Choroid plexus epithelial cell (primary cell): ENCODE measurements at regions not wholly inside any gene's neighbourhood (a gene's known extent, or its start where the extent isn't known, plus 50 kb on each side); places are given as distances from the start of the nearest gene placed in this dataset.

Source experiments
- DNase-seq: peaks from one replicate; pipeline ENCODE4 v3.0.0-alpha.2; 2010; ENCODE audit warnings: low read depth
- H3K4me3 ChIP-seq: 2 replicates; pipeline ENCODE4 v1.5.1; 2011; ENCODE audit warnings: low read depth, mild to moderate bottlenecking, control low read depth, low read length, moderate library complexity
- TF ChIP-seq, protein P1 (sequence below): conservative IDR thresholded peaks from 2 replicates; pipeline ENCODE4 v1.5.1; 2011; ENCODE audit warnings: low read depth, mild to moderate bottlenecking, control low read depth, inconsistent platforms, low read length, moderate library complexity

DNA sequence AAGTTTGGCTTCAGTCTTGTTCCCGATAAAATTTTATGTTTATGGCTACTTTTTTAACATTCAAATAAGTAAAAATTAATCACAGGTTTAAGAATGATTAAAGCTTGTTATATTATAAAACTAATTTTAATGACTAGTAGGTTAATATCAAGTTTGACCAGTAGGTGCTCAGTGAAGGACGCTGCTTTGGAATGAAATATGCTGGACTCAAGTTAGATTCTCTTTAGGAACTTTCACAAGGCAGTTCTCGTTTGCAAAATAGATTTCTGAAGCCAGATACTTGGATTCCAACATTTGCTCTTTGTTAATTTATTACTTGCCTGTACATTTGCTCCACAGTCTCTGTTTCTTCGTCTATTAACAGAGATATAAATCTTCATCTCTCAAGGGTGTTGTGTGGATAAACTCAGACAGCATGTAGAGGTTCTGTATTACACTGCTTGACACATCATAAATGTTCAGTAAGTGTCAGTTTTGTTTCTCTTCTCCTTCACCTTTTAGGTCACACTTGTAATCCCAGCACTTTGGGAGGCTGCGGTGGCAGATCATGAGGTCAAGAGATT is 432.8 kb upstream of the CHRM3 start:
- DNase-seq, result no peak
- H3K4me3 ChIP-seq, result no peak overlapping the region
- TF ChIP-seq, protein P1, sequence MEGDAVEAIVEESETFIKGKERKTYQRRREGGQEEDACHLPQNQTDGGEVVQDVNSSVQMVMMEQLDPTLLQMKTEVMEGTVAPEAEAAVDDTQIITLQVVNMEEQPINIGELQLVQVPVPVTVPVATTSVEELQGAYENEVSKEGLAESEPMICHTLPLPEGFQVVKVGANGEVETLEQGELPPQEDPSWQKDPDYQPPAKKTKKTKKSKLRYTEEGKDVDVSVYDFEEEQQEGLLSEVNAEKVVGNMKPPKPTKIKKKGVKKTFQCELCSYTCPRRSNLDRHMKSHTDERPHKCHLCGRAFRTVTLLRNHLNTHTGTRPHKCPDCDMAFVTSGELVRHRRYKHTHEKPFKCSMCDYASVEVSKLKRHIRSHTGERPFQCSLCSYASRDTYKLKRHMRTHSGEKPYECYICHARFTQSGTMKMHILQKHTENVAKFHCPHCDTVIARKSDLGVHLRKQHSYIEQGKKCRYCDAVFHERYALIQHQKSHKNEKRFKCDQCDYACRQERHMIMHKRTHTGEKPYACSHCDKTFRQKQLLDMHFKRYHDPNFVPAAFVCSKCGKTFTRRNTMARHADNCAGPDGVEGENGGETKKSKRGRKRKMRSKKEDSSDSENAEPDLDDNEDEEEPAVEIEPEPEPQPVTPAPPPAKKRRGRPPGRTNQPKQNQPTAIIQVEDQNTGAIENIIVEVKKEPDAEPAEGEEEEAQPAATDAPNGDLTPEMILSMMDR, result no peak

DNA sequence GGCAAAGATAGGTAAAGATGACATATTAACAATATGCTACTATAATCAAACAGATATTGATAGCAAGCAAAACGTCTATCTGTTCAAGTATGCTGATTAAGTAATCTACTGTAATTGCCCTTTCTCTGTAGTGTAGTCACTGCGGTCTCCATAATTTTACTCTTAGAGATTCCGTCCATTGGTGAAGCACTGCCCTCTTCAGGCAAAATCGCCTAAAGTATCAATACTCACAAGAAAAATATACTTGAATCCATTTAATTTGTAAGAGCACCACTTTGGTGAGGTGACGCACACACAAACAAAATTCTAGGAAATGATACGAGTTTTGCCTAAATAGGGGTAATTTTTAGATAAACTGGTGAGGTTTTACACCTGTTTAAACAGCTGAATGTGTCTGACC is 434.6 kb upstream of the CHRM3 start:
- TF ChIP-seq, protein P1, result peak; percentile 60
- peak; percentile 57 for DNase-seq
- no peak overlapping the region for H3K4me3 ChIP-seq

DNA sequence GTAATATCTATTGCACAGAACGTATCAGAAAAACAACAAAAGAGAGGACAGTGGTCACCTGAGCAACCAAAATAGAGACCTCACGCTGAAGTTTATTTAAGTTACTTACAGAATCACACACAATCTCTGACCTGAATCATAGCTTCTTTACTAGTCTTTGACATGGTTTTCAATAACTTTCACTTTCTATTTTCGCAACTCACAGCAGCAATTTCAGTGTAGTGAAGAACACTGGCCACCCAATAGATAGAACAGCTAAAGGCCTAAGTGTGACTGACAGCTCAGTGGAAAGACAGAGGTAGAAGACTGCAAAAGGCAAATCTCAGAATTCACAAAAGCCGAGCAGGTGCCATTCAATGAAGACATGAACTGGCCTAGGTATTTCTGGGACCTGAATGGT is 435.6 kb upstream of the CHRM3 start:
- TF ChIP-seq, protein P1, result no peak
- H3K4me3 ChIP-seq, result no peak overlapping the region
- peak; percentile 10 for DNase-seq

DNA sequence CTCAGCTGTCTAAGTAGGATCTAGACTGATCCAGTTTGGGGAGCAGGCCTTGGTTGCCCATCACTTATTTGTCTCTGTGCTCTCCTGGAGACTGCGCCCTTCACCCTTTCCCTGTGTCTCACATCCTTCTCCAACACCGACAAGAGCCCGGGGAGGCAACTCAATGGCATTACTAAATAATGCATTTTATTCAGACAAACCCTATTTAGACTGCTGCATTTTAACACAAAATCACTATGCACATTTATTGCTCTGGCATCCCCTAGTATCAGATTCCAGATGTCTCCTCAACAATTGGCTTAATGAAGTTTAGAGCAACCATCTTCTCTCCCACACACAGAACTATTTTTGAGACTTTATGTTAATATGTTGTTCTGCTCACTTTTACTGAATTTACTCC is 436.4 kb upstream of the CHRM3 start:
- no peak for DNase-seq
- no peak overlapping the region for H3K4me3 ChIP-seq
- TF ChIP-seq, protein P1, result no peak

DNA sequence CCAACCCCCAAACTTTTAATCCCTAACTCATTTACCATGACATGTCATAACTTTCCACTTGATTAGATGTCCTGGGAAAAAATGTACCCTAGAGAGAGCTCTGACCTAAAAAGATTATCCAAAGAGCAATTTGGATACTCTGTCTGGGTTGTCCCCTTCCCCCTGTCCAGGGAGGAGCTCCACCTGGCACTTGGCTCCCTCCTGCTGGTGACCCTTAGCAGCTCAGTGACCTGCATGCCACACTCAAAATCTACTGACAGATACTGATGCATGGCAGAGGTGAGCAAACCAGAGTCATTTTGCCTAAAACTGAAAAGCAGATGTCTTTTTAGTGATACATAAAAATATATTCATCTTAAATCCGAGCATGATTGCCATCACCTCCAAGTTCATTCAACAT is 442.3 kb upstream of the CHRM3 start:
- DNase-seq, result no peak
- no peak overlapping the region for H3K4me3 ChIP-seq
- TF ChIP-seq, protein P1, result no peak

DNA sequence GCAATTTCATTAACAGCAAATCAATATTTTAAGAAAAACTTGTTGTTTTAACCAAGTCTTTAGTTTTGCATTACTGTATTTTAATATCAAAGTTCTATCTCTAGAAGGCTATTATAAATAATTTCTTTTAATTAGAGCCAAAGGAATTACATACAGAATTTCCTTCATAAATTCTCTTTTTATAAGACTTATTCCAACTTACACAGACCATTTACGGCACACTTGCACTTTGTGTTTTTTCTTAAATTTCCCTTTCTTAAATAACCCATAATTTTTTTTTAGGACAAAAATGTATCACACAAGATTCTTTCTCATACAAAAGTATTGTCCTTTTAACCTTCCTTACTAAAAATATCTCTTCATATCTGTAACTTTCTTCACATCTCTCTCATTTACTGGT is 458.5 kb upstream of the CHRM3 start:
- TF ChIP-seq, protein P1, result no peak
- H3K4me3 ChIP-seq, result no peak overlapping the region
- no peak for DNase-seq

DNA sequence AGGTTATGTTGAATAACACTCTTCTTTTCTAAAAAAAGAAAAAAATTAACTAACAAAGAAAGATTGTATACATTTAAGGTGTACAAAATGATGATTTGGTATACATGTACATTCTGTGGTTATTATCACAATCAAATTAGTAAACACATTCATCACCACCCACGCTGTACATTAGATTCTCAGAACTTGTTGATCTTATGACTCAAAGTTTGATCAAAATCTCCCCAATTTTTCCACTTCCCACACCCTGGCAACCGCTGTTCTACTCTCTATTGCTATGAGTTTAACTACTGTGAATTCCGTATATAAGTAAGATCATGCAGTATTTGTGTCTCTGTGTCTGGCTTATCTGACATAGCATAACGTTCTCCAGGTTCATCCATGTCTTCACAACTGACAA is 469.5 kb upstream of the CHRM3 start:
- TF ChIP-seq, protein P1, result no peak
- H3K4me3 ChIP-seq, result no peak overlapping the region
- no peak for DNase-seq
